ENCODE measurements at regions not wholly inside any gene's neighbourhood (a gene's known extent, or its start where the extent isn't known, plus 50 kb on each side); places are given as distances from the start of the nearest gene placed in this dataset.
"Not testable (repeated sequence)": the region's sequence is repeated elsewhere in the genome, so short reads cannot be mapped to it uniquely, and the experiment has no call there.

DNA sequence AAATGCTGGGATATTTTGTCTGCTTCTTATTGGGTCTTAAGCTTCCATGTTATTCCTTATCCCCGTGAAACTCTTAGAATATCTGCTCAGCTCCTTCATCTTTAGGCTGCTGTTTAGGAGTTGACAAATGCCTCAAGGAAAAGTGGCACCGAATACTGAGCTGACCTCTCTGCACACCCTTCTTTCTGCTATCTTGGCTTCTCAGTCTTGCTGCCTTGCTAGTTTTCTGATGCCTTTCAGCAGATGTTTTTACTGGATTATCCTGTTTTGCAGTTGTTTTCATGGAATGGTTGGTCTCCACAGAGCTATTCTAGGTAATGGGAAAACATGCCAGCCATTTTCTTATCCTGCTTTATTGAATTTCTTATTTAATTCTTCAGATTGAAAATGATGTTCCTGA lies 86.3 kb downstream of the GYPE start:
- DNase-seq: no peak

GRCh38 chr4:143817866-143818265 lies 87.5 kb downstream of the GYPE start:
- not testable (repeated sequence) for DNase-seq

GRCh38 chr4:143815375-143815774 lies 90.0 kb downstream of the GYPE start:
- not testable (repeated sequence) for DNase-seq

GRCh38 chr4:143813431-143814154 lies 91.8 kb downstream of the GYPE start:
- not testable (repeated sequence) for DNase-seq

DNA sequence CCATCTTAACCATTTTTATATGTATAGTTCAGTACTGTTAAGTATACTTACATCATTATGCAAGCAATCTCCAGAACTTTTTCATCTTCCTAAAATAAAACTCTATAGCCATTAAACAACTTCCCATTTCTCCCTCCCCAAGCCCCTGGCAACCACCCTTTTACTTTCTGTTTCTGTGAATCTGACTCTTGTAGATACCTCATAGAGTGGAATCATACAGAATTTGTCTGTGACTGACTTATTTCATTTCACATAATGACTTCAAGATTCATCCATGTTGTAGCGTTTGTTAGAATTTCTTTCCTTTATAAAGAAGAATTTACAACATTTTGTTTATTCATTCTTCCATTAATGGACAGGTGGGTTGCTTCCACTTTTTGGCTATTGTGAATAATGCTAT lies 91.2 kb upstream of the FREM3 start:
- peak; percentile 1 for DNase-seq

- DNase-seq: not testable (repeated sequence)
Observed at GRCh38 chr4:143790425-143790824, 90.0 kb upstream of the FREM3 start.

GRCh38 chr4:143789618-143790017 lies 89.1 kb upstream of the FREM3 start:
- not testable (repeated sequence) for DNase-seq

DNA sequence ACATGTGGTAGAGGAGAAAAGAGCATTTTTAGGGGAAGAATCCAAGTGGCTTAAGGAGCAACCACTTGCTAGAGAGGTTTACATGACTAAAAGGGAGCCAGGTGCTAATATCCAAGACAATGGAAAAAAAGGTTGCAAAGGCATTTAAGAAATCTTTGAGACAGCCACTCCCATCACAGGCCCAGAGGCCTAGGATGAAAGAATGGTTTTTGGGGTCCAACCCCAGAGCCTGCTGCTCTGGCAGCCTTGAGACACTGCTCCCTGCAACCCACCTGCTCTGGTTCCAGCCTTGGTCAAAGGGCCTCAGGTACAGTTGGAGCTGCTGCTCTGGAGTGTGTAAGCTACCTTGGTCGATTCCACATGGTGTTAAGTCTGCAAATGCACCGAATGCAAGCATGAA lies 84.1 kb upstream of the FREM3 start:
- DNase-seq: no peak

GRCh38 chr4:143782521-143782920 lies 82.0 kb upstream of the FREM3 start:
- DNase-seq: no peak

- peak; percentile 63 for DNase-seq
Observed at GRCh38 chr4:143773998-143774895, 73.8 kb upstream of the FREM3 start.

DNA sequence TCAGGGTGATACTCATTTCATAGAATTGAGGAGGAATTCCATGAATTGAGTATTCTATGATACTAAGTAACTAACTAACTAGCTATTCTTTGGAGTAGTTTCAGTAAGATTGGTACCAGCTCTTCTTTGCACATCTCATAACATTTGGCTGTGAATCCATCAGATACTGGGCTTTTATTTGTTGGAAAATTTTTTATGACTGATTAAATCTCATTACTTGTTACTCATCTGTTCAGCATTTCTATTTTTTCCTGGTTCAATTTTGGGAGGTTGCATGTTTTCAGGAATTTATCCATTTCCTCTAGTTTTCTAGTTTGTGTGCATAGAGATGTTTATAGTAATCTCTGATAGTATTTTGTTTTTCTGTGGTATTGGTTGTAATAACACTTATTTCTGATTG lies 70.8 kb upstream of the FREM3 start:
- DNase-seq: no peak

- no peak for DNase-seq
Observed at GRCh38 chr4:143768007-143768591, 67.6 kb upstream of the FREM3 start.

GRCh38 chr4:143763587-143763986 lies 63.1 kb upstream of the FREM3 start:
- DNase-seq: no peak

DNA sequence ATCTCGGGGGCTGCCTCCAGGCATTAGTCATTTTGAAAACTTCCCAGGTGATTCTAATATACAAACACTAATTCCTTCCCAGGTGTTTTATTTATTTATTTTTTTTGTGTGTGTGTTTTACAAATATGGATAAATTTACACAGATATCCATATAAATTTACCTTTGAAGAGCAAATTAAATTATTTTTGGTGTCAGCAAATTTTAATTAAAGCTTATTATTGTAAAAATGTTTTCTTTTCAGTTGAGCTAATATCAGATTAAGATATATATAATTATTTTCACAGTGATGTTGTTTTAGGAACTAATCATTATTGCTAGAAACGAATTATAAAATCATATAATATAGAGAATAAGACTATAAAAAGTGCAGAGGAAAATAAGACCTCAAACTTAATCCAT lies 62.0 kb upstream of the FREM3 start:
- DNase-seq: no peak

Data from inflammatory macrophage treated with lipopolysaccharide for 4 hours (primary cell).